ENCODE measurements at regions not wholly inside any gene's neighbourhood (a gene's known extent, or its start where the extent isn't known, plus 50 kb on each side); places are given as distances from the start of the nearest gene placed in this dataset.

DNA sequence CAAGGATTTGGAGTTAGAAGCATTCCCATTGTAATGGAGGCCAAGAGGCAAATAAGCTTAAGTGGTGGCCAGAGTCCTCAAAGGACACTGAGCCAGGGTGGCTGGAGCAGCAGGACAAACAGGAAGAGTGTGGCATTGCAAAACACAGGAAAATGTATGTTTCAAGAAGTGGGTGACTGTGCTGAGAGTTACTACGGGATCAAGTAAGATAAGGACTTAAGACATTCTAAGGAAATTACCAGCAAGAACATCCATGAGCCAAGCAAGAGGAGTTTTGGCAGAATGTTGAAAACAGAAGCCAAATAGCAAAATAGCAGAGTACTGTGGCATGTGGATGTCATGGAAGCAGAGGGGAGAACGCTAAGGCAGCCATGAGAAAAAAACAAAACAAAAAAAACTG is 104.2 kb downstream of the RAP2A start (continued):
- TF ChIP-seq, protein P1, sequence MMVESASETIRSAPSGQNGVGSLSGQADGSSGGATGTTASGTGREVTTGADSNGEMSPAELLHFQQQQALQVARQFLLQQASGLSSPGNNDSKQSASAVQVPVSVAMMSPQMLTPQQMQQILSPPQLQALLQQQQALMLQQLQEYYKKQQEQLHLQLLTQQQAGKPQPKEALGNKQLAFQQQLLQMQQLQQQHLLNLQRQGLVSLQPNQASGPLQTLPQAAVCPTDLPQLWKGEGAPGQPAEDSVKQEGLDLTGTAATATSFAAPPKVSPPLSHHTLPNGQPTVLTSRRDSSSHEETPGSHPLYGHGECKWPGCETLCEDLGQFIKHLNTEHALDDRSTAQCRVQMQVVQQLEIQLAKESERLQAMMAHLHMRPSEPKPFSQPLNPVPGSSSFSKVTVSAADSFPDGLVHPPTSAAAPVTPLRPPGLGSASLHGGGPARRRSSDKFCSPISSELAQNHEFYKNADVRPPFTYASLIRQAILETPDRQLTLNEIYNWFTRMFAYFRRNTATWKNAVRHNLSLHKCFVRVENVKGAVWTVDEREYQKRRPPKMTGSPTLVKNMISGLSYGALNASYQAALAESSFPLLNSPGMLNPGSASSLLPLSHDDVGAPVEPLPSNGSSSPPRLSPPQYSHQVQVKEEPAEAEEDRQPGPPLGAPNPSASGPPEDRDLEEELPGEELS (CRISPR knock-in tag; IDR thresholded peaks at IDR 0.05): no peak
- TF ChIP-seq, protein P2, sequence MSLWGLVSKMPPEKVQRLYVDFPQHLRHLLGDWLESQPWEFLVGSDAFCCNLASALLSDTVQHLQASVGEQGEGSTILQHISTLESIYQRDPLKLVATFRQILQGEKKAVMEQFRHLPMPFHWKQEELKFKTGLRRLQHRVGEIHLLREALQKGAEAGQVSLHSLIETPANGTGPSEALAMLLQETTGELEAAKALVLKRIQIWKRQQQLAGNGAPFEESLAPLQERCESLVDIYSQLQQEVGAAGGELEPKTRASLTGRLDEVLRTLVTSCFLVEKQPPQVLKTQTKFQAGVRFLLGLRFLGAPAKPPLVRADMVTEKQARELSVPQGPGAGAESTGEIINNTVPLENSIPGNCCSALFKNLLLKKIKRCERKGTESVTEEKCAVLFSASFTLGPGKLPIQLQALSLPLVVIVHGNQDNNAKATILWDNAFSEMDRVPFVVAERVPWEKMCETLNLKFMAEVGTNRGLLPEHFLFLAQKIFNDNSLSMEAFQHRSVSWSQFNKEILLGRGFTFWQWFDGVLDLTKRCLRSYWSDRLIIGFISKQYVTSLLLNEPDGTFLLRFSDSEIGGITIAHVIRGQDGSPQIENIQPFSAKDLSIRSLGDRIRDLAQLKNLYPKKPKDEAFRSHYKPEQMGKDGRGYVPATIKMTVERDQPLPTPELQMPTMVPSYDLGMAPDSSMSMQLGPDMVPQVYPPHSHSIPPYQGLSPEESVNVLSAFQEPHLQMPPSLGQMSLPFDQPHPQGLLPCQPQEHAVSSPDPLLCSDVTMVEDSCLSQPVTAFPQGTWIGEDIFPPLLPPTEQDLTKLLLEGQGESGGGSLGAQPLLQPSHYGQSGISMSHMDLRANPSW (CRISPR knock-in tag; conservative IDR thresholded peaks at IDR 0.05; ENCODE audit: low read depth): no peak
- no peak for TF ChIP-seq ZNF671 (CRISPR knock-in tag; IDR thresholded peaks at IDR 0.05)
- no peak for TF ChIP-seq CREB1 (CRISPR knock-in tag; IDR thresholded peaks at IDR 0.05)
- no peak for TF ChIP-seq NR2C2 (CRISPR knock-in tag; IDR thresholded peaks at IDR 0.05)
- no peak for TF ChIP-seq RORB (CRISPR knock-in tag; IDR thresholded peaks at IDR 0.05)
- TF ChIP-seq ESRRA (CRISPR knock-in tag; IDR thresholded peaks at IDR 0.05; ENCODE audit: borderline replicate concordance): no peak

DNA sequence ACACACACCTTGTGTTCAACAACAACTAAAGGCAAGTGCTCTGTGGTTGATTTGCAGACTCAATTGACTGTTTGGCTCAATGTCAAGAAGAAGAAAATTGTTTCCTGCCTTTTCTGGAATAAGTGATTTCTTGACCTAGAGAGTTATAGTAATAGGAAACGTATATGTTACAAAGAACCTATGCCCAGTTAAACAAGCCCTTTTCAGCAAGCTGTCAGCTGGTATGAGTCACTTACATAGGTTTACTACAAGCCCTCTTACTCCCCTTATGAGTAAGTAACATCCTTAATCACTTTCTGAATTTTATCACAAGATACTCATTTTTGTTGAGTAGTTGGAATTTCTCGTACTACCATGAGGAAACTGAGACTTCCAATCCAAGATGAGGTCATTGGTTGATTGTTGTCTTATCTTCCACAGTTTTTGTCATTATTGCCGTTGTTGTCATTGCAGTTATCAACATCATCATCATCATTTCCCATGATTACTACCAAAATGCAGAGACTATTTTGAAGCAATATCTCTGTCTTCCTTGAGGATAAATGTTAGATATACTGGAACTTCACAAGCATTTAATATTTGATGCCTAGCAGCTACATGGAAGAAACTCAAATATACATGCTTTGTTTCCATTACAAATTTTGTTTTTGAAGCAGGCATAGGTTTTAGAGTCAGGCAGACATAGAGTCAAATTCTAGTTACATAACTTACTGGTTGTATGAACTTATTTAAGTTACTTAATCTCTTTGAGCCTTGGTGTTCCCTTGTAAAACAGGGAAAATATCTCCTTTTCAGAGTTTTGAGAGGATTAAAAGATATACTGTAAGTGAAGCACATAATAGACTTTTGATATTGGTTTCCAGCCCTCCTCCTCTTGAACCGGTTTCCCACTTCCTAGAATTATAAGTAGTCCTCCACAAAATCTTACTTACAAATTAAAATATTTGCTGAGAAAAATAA is 106.0 kb downstream of the RAP2A start:
- no peak for ATAC-seq
- DNase-seq (ENCODE audit: low spot score): no peak
- no peaks in the 10 kb centered on the region for H3K4me1 Mint-ChIP-seq
- CTCF ChIA-PET: no interaction called here
- no peaks in the 10 kb centered on the region for H3K9me3 Mint-ChIP-seq
- POLR2A ChIA-PET: no interaction called here
- no peak overlapping the region for H3K27ac Mint-ChIP-seq
- H3K27me3 Mint-ChIP-seq (ENCODE audit: low read depth): no peaks in the 10 kb centered on the region
- H3K36me3 Mint-ChIP-seq: no peaks in the 10 kb centered on the region
- no peak overlapping the region for H3K4me3 Mint-ChIP-seq
- TF ChIP-seq FOXJ3 (CRISPR knock-in tag; IDR thresholded peaks at IDR 0.05; ENCODE audit: borderline replicate concordance) (no peak), MYBL2 (CRISPR knock-in tag; IDR thresholded peaks at IDR 0.05) (no peak), NFATC4 (CRISPR knock-in tag; IDR thresholded peaks at IDR 0.05) (no peak), SOX15 (CRISPR knock-in tag; IDR thresholded peaks at IDR 0.05) (no peak), ZNF671 (CRISPR knock-in tag; IDR thresholded peaks at IDR 0.05) (no peak), ZNF232 (CRISPR knock-in tag; IDR thresholded peaks at IDR 0.05) (no peak), NR1H2 (CRISPR knock-in tag; IDR thresholded peaks at IDR 0.05) (no peak)
- TF ChIP-seq, protein P3, sequence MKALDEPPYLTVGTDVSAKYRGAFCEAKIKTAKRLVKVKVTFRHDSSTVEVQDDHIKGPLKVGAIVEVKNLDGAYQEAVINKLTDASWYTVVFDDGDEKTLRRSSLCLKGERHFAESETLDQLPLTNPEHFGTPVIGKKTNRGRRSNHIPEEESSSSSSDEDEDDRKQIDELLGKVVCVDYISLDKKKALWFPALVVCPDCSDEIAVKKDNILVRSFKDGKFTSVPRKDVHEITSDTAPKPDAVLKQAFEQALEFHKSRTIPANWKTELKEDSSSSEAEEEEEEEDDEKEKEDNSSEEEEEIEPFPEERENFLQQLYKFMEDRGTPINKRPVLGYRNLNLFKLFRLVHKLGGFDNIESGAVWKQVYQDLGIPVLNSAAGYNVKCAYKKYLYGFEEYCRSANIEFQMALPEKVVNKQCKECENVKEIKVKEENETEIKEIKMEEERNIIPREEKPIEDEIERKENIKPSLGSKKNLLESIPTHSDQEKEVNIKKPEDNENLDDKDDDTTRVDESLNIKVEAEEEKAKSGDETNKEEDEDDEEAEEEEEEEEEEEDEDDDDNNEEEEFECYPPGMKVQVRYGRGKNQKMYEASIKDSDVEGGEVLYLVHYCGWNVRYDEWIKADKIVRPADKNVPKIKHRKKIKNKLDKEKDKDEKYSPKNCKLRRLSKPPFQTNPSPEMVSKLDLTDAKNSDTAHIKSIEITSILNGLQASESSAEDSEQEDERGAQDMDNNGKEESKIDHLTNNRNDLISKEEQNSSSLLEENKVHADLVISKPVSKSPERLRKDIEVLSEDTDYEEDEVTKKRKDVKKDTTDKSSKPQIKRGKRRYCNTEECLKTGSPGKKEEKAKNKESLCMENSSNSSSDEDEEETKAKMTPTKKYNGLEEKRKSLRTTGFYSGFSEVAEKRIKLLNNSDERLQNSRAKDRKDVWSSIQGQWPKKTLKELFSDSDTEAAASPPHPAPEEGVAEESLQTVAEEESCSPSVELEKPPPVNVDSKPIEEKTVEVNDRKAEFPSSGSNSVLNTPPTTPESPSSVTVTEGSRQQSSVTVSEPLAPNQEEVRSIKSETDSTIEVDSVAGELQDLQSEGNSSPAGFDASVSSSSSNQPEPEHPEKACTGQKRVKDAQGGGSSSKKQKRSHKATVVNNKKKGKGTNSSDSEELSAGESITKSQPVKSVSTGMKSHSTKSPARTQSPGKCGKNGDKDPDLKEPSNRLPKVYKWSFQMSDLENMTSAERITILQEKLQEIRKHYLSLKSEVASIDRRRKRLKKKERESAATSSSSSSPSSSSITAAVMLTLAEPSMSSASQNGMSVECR (CRISPR knock-in tag; IDR thresholded peaks at IDR 0.05; ENCODE audit: borderline replicate concordance): no peak
- TF ChIP-seq, protein P4, sequence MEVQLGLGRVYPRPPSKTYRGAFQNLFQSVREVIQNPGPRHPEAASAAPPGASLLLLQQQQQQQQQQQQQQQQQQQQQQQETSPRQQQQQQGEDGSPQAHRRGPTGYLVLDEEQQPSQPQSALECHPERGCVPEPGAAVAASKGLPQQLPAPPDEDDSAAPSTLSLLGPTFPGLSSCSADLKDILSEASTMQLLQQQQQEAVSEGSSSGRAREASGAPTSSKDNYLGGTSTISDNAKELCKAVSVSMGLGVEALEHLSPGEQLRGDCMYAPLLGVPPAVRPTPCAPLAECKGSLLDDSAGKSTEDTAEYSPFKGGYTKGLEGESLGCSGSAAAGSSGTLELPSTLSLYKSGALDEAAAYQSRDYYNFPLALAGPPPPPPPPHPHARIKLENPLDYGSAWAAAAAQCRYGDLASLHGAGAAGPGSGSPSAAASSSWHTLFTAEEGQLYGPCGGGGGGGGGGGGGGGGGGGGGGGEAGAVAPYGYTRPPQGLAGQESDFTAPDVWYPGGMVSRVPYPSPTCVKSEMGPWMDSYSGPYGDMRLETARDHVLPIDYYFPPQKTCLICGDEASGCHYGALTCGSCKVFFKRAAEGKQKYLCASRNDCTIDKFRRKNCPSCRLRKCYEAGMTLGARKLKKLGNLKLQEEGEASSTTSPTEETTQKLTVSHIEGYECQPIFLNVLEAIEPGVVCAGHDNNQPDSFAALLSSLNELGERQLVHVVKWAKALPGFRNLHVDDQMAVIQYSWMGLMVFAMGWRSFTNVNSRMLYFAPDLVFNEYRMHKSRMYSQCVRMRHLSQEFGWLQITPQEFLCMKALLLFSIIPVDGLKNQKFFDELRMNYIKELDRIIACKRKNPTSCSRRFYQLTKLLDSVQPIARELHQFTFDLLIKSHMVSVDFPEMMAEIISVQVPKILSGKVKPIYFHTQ (CRISPR knock-in tag; IDR thresholded peaks at IDR 0.05): no peak
- TF ChIP-seq, protein P5, sequence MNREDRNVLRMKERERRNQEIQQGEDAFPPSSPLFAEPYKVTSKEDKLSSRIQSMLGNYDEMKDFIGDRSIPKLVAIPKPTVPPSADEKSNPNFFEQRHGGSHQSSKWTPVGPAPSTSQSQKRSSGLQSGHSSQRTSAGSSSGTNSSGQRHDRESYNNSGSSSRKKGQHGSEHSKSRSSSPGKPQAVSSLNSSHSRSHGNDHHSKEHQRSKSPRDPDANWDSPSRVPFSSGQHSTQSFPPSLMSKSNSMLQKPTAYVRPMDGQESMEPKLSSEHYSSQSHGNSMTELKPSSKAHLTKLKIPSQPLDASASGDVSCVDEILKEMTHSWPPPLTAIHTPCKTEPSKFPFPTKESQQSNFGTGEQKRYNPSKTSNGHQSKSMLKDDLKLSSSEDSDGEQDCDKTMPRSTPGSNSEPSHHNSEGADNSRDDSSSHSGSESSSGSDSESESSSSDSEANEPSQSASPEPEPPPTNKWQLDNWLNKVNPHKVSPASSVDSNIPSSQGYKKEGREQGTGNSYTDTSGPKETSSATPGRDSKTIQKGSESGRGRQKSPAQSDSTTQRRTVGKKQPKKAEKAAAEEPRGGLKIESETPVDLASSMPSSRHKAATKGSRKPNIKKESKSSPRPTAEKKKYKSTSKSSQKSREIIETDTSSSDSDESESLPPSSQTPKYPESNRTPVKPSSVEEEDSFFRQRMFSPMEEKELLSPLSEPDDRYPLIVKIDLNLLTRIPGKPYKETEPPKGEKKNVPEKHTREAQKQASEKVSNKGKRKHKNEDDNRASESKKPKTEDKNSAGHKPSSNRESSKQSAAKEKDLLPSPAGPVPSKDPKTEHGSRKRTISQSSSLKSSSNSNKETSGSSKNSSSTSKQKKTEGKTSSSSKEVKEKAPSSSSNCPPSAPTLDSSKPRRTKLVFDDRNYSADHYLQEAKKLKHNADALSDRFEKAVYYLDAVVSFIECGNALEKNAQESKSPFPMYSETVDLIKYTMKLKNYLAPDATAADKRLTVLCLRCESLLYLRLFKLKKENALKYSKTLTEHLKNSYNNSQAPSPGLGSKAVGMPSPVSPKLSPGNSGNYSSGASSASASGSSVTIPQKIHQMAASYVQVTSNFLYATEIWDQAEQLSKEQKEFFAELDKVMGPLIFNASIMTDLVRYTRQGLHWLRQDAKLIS (CRISPR knock-in tag; IDR thresholded peaks at IDR 0.05; ENCODE audit: borderline replicate concordance): no peak
- TF ChIP-seq, protein P6, sequence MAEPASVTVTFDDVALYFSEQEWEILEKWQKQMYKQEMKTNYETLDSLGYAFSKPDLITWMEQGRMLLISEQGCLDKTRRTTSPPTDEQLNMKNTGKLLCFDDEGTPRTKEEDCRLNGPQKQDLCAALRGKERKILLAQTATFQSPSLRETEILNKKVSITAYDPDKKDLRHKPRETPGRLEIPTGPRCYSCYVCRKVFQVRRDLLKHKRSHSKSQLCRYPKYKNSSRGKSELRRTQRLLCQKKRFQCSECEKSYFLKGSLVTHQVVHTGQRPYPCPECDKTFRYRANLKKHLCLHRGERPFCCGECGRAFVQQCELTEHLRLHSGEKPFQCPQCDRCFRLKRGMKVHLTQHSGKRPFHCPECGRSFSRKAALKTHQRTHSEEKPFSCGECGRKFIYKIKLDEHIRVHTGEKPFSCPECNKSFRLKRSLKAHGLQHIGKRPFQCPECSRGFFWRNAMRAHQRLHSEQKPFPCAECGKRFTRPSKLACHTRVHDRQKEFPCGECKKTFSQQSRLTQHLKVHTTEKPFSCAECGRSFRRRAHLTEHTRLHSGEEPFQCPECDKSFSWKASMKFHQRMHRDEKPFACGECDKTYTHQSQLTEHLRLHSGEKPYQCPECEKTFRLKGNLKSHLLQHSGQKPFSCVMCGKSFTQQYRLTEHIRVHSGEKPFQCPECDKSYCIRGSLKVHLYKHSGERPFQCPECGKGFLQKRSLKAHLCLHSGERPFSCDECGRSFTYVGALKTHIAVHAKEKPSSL (CRISPR knock-in tag; conservative IDR thresholded peaks at IDR 0.05): no peak
